Activated gamma-delta T cell treated with Interleukin-2 at 50 U/mL for 16 hours (primary cell): ENCODE measurements at regions not wholly inside any gene's neighbourhood (a gene's known extent, or its start where the extent isn't known, plus 50 kb on each side); places are given as distances from the start of the nearest gene placed in this dataset.

Experiments used
- DNase-seq: peaks from one replicate; pipeline ENCODE4 v3.0.0-alpha.2; 2020

- no peak for DNase-seq
Observed at GRCh38 chr11:127627629-127628457, 627.3 kb upstream of the KIRREL3 start.

GRCh38 chr11:127627204-127627603 lies 626.6 kb upstream of the KIRREL3 start:
- no peak for DNase-seq

GRCh38 chr11:127625402-127625801 lies 624.8 kb upstream of the KIRREL3 start:
- DNase-seq: no peak

GRCh38 chr11:127624306-127624856 lies 623.8 kb upstream of the KIRREL3 start:
- DNase-seq: no peak

DNA sequence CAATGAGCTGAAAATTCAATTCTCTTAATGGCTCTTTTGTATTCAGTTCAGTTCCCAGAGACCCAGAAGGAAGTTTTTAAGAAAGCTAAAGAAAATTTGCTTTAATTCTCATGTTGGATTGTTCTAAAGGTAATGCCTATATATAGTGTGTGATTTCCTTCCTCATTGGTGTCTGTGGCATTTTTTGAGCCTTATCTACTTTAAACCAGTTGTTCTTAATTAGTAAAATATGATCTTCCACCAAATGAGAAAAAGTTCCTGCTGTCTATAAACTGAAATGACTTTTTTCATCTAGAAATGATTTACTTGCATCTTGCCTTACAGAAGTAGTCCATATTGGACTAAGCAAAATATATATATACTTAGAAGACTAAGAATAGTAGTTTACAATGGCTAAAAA lies 622.1 kb upstream of the KIRREL3 start:
- DNase-seq: no peak

DNA sequence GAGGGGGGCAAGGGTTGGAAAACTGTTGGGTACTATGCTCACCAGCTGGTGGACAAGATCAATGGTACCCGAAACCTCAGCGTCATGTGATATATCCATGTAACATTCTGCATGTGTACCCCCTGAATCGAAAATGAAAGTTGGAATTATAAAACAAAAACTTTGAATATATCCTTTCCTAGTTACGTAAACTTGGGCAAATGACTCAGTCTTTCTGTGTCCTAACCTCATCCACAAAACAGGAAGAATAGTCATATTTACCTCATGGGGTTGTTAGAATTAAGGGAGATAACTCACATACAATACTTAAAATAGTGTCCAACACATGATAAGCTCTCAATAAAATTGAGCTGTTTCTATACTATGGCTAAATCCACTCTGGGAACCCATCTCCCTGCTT lies 620.1 kb upstream of the KIRREL3 start:
- DNase-seq: no peak

GRCh38 chr11:127619946-127620345 lies 619.4 kb upstream of the KIRREL3 start:
- no peak for DNase-seq

- no peak for DNase-seq
Observed at GRCh38 chr11:127618721-127619120, 618.2 kb upstream of the KIRREL3 start.

GRCh38 chr11:127616158-127616557 lies 615.6 kb upstream of the KIRREL3 start:
- no peak for DNase-seq

GRCh38 chr11:127612607-127613006 lies 612.0 kb upstream of the KIRREL3 start:
- no peak for DNase-seq

DNA sequence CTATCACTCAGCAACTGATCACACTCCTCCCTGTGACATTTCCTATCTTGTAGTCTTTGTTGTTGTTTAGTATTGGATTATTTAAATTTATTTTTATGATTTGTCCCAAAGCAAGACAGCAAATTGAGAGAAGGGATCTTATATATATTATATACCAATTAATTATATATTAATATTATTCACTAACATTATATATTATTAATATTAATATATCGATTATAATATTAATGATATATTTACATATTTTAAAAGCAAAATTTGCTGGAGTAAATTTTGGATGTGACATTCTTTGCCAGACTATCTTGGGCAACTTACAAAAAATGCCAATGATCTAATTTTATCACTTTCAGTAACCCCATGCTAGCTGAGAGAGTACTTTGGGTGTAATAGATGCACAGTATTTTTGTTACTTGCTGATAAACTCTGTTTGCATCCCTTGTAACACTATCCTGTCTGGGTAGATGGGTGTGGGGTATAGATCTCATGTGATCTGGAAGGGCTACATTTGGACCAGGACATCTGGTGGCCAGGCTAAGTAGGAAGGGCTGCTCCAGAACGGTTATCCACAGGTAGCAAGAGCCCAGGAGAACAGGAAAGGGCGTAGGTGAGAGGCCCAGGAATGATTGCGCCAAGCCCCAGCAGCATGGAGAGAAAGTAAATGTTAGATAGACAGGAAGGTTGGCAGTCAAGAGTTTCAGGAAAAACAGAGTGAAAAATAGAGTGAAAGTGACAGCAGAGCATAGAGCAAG lies 608.6 kb upstream of the KIRREL3 start:
- DNase-seq: no peak

DNA sequence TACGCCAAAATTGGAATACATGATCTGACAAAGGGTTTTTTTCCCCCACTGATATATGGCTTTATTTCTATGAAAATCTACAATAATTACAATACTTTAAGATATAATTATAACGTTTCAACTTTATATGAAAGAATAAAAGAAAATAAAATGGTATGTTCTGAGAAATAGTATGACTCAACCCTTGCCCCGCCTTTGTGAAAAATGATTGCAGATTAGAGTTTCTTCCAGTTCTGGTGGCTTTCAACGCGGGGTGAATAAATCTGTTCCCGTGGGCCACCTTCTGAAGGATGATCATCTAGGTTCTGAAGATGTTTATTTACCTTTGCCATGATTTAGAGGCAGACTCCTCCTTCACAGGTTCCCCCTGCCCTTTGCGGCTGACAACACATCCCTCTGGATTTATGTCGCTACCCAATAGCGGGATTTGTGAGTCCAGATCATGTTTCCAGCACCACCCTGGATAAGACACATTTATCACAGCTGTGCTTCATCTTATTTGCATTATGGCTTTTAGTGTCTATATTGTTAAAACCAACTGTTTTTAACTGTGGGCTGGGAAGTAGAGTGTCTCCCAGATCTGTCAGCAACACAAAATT lies 607.0 kb upstream of the KIRREL3 start:
- DNase-seq: no peak

DNA sequence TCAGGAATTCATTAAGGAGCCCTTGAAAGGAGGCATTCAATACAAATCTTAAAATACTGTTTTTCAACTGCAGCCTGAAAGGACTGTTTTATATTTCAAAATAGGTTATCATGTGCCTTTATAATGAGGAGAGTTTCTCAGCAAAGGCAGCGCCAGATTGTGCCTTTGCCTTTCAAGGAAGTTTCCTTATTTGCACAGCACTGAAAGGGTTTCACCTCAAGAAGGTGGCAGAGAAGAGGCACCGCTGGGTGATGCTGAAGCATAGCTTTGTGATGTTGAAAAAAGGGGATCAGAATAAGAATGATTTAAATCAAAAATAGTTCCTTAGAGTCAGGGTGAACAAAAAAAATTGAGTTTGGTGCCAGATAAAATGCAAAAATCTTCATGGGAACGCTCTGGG lies 601.0 kb upstream of the KIRREL3 start:
- no peak for DNase-seq

DNA sequence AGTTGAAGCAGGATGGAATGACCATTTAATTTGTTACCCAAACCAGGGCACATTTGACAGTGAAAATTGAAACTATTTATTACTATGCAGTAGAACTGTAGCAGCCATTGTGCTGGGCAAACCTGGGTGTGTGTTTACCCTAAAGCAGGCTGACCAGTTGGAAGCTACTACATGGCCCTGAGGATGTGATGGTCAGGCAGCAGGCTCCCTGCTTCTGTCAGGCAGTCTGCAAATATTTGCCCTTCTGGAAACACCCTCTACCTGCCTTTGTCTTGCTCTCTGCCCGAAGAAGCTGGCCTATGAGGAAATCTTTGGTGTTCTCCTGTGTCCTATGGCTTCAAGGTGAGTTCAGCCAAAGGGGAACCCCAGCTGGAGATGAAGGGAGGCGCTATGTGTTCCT lies 600.1 kb upstream of the KIRREL3 start:
- no peak for DNase-seq

DNA sequence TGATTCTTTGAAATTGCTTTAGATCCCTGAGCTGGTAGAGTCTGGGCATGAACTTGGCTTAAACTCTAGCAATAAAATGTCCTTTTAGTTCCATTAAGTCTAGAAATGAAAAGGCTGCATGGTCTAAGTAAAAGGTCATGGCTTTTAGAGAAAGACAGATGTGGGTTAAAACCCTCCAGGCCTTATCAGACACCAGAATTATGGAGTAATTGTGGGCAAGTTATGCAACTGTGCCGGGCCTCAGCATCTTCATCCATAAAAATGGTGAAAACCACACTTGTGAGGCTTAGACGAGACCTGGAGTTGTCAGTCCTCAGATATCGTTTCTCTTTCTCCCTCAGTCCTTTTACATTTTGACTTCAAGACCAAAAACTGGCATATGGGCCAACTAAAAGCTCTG lies 597.9 kb upstream of the KIRREL3 start:
- DNase-seq: no peak

DNA sequence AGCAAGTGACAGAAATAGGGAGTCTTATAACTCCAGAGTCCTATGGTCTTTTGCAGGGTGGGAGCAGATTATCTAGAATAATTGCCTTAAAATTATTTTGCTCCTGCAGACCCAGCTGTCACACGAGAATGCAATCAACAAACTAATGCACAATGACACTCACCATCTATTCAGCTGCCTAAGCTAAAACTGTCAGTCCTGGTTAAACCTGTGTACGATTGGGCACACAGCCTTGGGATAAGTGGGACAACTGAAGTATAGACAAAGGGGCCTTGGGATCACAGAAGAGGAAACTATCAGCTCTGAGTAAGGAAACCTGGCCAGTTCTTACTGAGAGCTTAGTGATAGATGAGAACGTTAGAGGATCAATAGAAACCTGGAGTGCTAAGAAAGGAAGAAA lies 595.9 kb upstream of the KIRREL3 start:
- DNase-seq: no peak

DNA sequence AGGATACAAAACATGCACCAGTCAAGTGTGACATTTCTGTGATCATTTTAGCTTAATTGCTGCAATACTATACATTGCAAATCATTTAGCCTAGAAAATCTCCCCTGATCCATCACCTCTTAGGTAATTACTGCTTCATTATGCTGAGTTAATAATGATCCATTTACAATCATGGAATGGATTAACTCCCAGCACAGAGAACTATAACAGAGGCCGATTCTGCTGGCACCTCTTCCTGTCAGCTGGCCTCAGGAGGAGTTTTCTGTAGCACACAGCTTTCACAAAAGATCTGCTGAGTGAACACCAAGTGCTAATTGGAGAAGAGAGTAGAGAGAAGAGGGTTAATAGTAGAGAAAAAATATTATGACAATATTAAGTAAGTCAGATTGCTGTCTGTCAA lies 591.8 kb upstream of the KIRREL3 start:
- no peak for DNase-seq

DNA sequence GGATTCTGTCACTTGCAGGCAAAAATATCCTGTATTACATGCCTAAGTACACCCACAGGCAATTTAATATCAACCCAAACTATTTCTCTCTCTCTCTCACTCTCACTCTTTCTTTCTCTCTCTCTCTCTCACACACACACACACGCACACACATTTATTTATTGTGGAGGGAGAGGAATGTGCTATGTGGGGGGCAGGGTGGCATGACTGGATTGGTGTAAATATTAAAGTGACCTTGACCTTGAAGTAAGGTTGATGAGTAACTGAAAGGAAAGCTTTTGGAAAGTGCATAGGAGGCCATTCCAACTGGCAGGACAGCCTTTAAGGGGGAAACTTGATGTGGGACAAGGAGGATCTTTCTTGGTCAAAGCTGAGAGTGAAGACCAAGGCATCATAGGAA lies 589.7 kb upstream of the KIRREL3 start:
- DNase-seq: no peak

GRCh38 chr11:127588431-127588830 lies 587.9 kb upstream of the KIRREL3 start:
- DNase-seq: no peak

DNA sequence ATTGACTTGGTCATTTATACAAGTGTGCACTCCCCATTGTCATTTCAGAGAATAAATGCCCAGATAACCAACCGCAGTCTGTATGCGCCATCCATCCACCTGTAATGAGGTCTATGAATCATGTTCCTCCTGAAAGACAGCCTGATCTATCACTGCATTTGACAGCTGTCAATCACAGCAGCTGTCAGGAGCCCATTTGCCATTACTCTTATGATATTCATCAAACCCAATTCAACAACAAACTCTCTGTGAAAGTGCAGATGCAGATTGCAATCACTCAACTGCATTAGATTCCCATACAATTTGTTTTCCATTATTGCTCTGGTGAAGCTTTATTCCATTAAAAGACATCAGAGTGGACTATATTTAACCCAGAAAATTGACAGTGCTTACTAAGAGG lies 586.9 kb upstream of the KIRREL3 start:
- no peak for DNase-seq

GRCh38 chr11:127576210-127576609 lies 575.6 kb upstream of the KIRREL3 start:
- DNase-seq: no peak

- DNase-seq: no peak
Observed at GRCh38 chr11:127574478-127574877, 573.9 kb upstream of the KIRREL3 start.

DNA sequence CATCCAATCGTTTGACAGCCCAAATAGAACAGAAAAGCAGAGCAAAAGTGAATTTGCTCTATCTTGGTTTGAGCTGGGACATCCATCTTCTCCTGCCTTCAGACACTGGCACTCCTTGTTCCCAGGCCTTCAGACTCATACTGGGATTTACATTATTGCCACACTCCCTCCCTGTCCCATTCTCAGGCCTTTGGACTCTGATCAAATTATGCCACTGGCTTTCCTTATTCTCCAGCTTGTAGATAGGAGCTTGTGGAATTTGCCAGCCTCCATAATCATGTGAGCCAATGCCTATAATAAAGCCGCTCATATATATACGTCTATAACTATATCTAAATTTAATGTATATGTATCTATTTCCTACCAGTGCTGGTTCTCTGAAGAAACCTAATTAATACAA lies 568.3 kb upstream of the KIRREL3 start:
- no peak for DNase-seq
